ENCODE measurements at regions not wholly inside any gene's neighbourhood (a gene's known extent, or its start where the extent isn't known, plus 50 kb on each side); places are given as distances from the start of the nearest gene placed in this dataset.

GRCh38 chr5:56605231-56605630, 210.1 kb upstream of the MAP3K1 start:
- TF ChIP-seq FOXK2 (conservative IDR thresholded peaks at IDR 0.05 in 1 of 2, IDR thresholded peaks at IDR 0.05 in 1 of 2; ENCODE audit: low read depth in 2 of 2) (no peak), CREB5 (CRISPR knock-in tag; IDR thresholded peaks at IDR 0.05) (no peak), TEAD4 (IDR thresholded peaks at IDR 0.05; ENCODE audit: low read length) (no peak), TEAD4 (CRISPR knock-in tag; IDR thresholded peaks at IDR 0.05; ENCODE audit: borderline replicate concordance) (no peak), ELF4 (CRISPR knock-in tag; IDR thresholded peaks at IDR 0.05) (no peak), ZBTB33 (CRISPR knock-in tag; IDR thresholded peaks at IDR 0.05) (no peak), SREBF2 (CRISPR knock-in tag; IDR thresholded peaks at IDR 0.05) (no peak), MAFG (tag; conservative IDR thresholded peaks at IDR 0.05) (no peak), ELK1 (CRISPR knock-in tag; IDR thresholded peaks at IDR 0.05) (no peak)

Measured in K562 (cell line).